Nephron (organoid): ENCODE measurements at regions not wholly inside any gene's neighbourhood (a gene's known extent, or its start where the extent isn't known, plus 50 kb on each side); places are given as distances from the start of the nearest gene placed in this dataset.
A peak's percentile ranks its signal among the peaks of the same experiment; 100 is the strongest.

Source experiments
- H3K27ac Mint-ChIP-seq, 3 experiments: 2 replicates each; pipeline ENCODE4 v1.8.0; 2020; ENCODE audit warnings: mixed read lengths in 3 of 3, mild to moderate bottlenecking in 2 of 3, moderate library complexity in 1 of 3
- H3K27me3 Mint-ChIP-seq: 2 replicates; pipeline ENCODE4 v1.8.0; 2021; ENCODE audit warnings: low read depth, mild to moderate bottlenecking, moderate library complexity, mixed read lengths
- H3K36me3 Mint-ChIP-seq: 2 replicates; pipeline ENCODE4 v1.8.0; 2020; ENCODE audit warnings: low read depth, mixed read lengths
- H3K4me1 Mint-ChIP-seq: 2 replicates; pipeline ENCODE4 v1.8.0; 2020; ENCODE audit warnings: mixed read lengths
- H3K4me3 Mint-ChIP-seq, 3 experiments: 2 replicates each; pipeline ENCODE4 v1.8.0; 2020; ENCODE audit warnings: mild to moderate bottlenecking in 3 of 3, mixed read lengths in 3 of 3, moderate library complexity in 2 of 3
- H3K9me3 Mint-ChIP-seq: 2 replicates; pipeline ENCODE4 v1.8.0; 2020; ENCODE audit warnings: mixed read lengths
- TF ChIP-seq, protein P1 (sequence below), 3 experiments: fragments of 200-600 bp; sonication (generic); IDR thresholded peaks; one replicate each; pipeline ENCODE4 v1.5.0; 2021; ENCODE audit warnings: antibody characterized with exemption in 3 of 3; ENCODE audit not compliant: unreplicated experiment in 3 of 3

DNA sequence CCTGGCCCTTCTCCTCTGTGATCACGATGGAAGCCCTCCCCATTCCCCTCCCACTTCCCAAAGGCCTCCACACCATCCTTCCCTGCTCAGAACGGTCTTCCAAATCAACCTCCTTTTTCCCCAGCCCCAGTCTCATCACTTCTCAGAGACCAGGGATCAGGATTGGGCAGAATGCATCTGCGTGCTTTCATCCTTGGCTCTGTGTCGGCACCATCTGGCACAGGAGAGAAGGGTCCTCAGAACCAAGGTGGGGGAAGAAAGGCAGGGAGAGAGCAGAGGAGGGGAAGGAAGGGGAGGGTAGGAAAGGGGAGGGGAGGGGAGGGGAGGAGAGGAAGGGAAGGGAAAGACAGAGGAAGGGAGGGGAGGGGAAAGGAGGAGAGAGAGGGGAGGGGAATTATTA is 52.4 kb upstream of the FICD start:
- peaks cover 4% of the 10 kb centered on the region for H3K4me1 Mint-ChIP-seq
- TF ChIP-seq, protein P1, sequence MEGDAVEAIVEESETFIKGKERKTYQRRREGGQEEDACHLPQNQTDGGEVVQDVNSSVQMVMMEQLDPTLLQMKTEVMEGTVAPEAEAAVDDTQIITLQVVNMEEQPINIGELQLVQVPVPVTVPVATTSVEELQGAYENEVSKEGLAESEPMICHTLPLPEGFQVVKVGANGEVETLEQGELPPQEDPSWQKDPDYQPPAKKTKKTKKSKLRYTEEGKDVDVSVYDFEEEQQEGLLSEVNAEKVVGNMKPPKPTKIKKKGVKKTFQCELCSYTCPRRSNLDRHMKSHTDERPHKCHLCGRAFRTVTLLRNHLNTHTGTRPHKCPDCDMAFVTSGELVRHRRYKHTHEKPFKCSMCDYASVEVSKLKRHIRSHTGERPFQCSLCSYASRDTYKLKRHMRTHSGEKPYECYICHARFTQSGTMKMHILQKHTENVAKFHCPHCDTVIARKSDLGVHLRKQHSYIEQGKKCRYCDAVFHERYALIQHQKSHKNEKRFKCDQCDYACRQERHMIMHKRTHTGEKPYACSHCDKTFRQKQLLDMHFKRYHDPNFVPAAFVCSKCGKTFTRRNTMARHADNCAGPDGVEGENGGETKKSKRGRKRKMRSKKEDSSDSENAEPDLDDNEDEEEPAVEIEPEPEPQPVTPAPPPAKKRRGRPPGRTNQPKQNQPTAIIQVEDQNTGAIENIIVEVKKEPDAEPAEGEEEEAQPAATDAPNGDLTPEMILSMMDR (IDR thresholded peaks at IDR 0.05; ENCODE audit: unreplicated experiment in 3 of 3), result no peak
- no peak overlapping the region for H3K4me3 Mint-ChIP-seq
- peaks cover 36% of the 10 kb centered on the region for H3K27me3 Mint-ChIP-seq
- H3K27ac Mint-ChIP-seq, result no peak overlapping the region
- H3K36me3 Mint-ChIP-seq, result no peaks in the 10 kb centered on the region
- H3K9me3 Mint-ChIP-seq, result no peaks in the 10 kb centered on the region

- H3K4me1 Mint-ChIP-seq, result peaks cover 4% of the 10 kb centered on the region
- no peak overlapping the region for H3K4me3 Mint-ChIP-seq
- peak overlapping the region; percentile 63 to 75 (median 74) for H3K27ac Mint-ChIP-seq
- TF ChIP-seq, protein P1 (IDR thresholded peaks at IDR 0.05; ENCODE audit: unreplicated experiment in 3 of 3), result no peak
- H3K27me3 Mint-ChIP-seq, result peaks cover 41% of the 10 kb centered on the region
- no peaks in the 10 kb centered on the region for H3K36me3 Mint-ChIP-seq
- H3K9me3 Mint-ChIP-seq, result no peaks in the 10 kb centered on the region
Measured at GRCh38 chr12:108461058-108461660, 53.9 kb upstream of the FICD start.

DNA sequence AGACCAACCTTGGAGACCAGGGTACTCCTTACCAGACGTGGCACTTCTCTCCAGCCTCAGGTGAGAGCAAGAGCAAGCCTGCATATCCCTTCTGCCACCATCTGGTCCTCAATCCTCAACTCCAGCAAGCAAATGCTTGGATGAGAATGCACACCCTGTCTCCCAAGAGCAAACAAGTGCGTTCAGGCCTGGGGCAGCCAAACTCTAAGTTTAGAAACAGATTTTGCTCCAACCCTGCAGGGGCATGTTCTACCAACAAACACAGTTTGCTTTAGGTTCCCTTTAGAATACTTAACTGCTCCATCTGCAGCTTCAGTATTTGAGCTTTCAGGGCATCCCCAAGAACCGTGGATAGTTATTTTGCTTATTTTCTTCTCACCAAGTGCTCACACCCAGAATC is 55.9 kb upstream of the FICD start:
- peaks cover 4% of the 10 kb centered on the region for H3K4me1 Mint-ChIP-seq
- TF ChIP-seq, protein P1 (IDR thresholded peaks at IDR 0.05; ENCODE audit: unreplicated experiment in 3 of 3), result no peak
- peaks cover 33% of the 10 kb centered on the region for H3K27me3 Mint-ChIP-seq
- no peaks in the 10 kb centered on the region for H3K36me3 Mint-ChIP-seq
- H3K9me3 Mint-ChIP-seq, result no peaks in the 10 kb centered on the region
- H3K4me3 Mint-ChIP-seq, result no peak overlapping the region
- no peak overlapping the region for H3K27ac Mint-ChIP-seq

- TF ChIP-seq, protein P1 (IDR thresholded peaks at IDR 0.05; ENCODE audit: unreplicated experiment in 3 of 3), result no peak
- no peak overlapping the region for H3K27ac Mint-ChIP-seq
- peaks cover 4% of the 10 kb centered on the region for H3K4me1 Mint-ChIP-seq
- peaks cover 24% of the 10 kb centered on the region for H3K27me3 Mint-ChIP-seq
- no peaks in the 10 kb centered on the region for H3K36me3 Mint-ChIP-seq
- H3K9me3 Mint-ChIP-seq, result no peaks in the 10 kb centered on the region
- no peak overlapping the region for H3K4me3 Mint-ChIP-seq
Measured at GRCh38 chr12:108457734-108458361, 57.2 kb upstream of the FICD start.

DNA sequence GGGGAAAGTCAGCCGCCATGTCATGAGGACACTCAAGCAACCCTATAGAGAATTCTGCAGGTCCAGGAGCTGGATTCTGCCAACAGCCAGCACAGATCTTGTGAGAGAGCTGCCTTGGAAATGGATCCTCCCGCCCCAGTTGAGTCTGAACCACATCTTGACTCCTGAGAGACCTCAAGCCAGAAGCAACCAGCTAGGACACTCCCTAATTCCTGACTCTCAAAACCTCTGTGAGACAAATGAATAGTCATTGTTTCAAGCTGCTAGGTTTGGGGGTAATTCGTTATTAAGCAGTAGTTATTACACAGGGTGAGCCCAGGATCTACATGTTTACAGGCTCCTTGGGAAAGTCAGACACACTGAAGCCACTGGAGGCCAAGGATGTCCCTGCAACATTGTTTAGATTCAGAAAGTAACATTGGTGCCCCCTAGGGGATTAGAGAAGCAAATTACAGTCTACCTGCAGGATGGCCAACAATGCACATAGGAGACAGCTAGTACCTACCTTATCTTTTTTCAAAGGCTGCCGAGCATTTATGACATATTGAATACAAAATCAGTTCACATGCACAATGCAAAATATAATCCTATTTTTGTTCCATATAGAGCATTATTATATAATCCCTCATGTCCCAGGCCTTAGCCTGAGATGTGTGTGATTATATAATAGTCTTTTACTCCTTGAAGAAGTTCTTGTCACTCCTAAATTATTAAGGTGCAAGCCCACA is 57.9 kb upstream of the FICD start:
- Mint-ChIP-seq H3K9me3 (no peaks in the 10 kb centered on the region), H3K4me1 (peaks cover 4% of the 10 kb centered on the region), H3K36me3 (no peaks in the 10 kb centered on the region), H3K4me3 (no peak overlapping the region), H3K27ac (no peak overlapping the region), H3K27me3 (peaks cover 27% of the 10 kb centered on the region)
- TF ChIP-seq, protein P1 (IDR thresholded peaks at IDR 0.05; ENCODE audit: unreplicated experiment in 3 of 3), result peak; percentile 52 to 67 (median 59)
